ENCODE measurements at regions not wholly inside any gene's neighbourhood (a gene's known extent, or its start where the extent isn't known, plus 50 kb on each side); places are given as distances from the start of the nearest gene placed in this dataset.

DNA sequence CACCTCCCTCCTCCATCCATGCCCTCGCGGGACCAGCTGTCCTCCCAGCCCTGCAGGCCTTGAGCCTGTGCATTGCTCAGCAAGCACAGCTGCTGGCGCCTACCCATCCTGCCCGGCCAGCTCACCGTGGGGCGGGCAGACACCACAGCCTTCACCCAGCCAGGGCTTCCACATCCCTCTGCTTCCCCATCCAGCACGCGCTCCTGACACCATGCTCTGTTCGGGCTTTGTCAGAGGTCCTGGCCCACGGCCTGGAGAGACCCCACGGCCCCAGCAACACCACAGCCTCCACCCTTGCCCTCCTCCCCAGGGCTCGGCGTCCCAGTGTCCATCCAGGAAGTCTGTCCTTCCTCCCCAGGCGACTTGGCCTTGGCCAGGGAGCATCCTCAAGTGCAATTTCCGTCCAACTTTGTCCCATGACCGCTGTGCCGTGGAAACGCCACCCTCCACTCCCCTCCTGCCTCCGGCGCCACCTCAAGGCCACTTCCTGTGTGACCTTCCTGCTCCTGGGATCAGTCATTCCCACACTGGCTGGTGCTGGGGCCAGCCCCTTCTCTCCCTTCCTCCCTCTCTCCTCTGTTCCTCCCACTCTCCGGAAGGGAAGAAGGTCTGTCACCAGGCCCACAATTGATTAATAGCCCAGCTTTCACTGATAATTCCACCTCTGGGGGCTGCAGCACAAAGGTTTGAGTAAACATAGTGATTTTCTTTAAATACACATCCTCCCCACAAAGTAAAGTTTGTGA, 71.5 kb upstream of the SMNDC1 start:
- H3K9me2 ChIP-seq: no peaks in the 10 kb centered on the region
- DNase-seq: no peak
- ChIA-PET POLR2A (no interaction called here), CTCF (interaction anchor here (0.9 to 3.4 kb wide), 3 partner anchors 21 to 30 kb away, joined by 3 to 14 read pairs (median 4); no protein-coding TSS in a partner anchor)
- H3F3A ChIP-seq (replicated peaks; ENCODE audit: insufficient read depth): no peaks in the 10 kb centered on the region
- H3K4me3 ChIP-seq (ENCODE audit: low read depth in 2 of 2, low read length in 1 of 2): no peak overlapping the region
- TF ChIP-seq, protein P1, sequence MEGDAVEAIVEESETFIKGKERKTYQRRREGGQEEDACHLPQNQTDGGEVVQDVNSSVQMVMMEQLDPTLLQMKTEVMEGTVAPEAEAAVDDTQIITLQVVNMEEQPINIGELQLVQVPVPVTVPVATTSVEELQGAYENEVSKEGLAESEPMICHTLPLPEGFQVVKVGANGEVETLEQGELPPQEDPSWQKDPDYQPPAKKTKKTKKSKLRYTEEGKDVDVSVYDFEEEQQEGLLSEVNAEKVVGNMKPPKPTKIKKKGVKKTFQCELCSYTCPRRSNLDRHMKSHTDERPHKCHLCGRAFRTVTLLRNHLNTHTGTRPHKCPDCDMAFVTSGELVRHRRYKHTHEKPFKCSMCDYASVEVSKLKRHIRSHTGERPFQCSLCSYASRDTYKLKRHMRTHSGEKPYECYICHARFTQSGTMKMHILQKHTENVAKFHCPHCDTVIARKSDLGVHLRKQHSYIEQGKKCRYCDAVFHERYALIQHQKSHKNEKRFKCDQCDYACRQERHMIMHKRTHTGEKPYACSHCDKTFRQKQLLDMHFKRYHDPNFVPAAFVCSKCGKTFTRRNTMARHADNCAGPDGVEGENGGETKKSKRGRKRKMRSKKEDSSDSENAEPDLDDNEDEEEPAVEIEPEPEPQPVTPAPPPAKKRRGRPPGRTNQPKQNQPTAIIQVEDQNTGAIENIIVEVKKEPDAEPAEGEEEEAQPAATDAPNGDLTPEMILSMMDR (IDR thresholded peaks at IDR 0.05): no peak
- TF ChIP-seq ELF1 (IDR thresholded peaks at IDR 0.05): no peak
- H3K27me3 ChIP-seq (ENCODE audit: insufficient read depth): no peaks in the 10 kb centered on the region
- peaks cover 2 to 10% of the 10 kb centered on the region in 2 experiments; a peak in 1 of 4 replicates for H3K4me1 ChIP-seq (ENCODE audit: control insufficient read depth in 1 of 2, insufficient read depth in 2 of 2, low read depth in 1 of 2, low read length in 1 of 2)
- H3K27ac ChIP-seq (ENCODE audit: low read depth in 2 of 2, low read length in 1 of 2): no peak overlapping the region
- H3K79me2 ChIP-seq (ENCODE audit: insufficient read depth): no peaks in the 10 kb centered on the region
- no peak overlapping the region for H3K4me2 ChIP-seq
- no peak overlapping the region for H3K9ac ChIP-seq
- no peaks in the 10 kb centered on the region for H3K36me3 ChIP-seq (replicated peaks in 1 of 2; ENCODE audit: control insufficient read depth in 1 of 2, insufficient read depth in 2 of 2, low read length in 1 of 2)
- H2AFZ ChIP-seq (ENCODE audit: low read depth): no peak overlapping the region
- 93% methylated on average over 19 of the region's 21 CpGs for WGBS (ENCODE audit: low lambda C conversion rate)
- no peaks in the 10 kb centered on the region for H3K9me3 ChIP-seq
- no peaks in the 10 kb centered on the region for H4K20me1 ChIP-seq (ENCODE audit: insufficient read depth)

DNA sequence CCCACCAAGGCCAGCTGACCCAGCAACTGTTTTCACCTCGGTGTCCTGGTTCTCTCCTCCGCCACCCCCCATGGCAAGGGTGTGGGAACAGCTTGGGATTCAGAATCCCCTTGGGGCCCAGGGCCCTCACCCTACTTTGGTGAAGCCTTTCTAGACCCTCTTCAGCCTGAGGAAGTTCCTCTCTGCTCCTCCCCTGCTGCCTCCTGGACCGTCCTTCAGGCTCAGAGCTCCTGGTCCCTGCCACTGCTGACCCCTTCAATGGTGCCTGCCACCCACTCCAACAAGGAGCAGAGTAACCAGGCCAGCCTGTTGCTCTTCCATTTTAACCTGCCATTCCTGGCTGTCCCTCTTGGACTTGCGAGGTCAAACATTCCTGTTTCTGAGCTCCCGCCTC, 72.0 kb upstream of the SMNDC1 start:
- no peaks in the 10 kb centered on the region for H3K79me2 ChIP-seq (ENCODE audit: insufficient read depth)
- no peak overlapping the region for H3K4me3 ChIP-seq (ENCODE audit: low read depth in 2 of 2, low read length in 1 of 2)
- no peaks in the 10 kb centered on the region for H3K36me3 ChIP-seq (replicated peaks in 1 of 2; ENCODE audit: control insufficient read depth in 1 of 2, insufficient read depth in 2 of 2, low read length in 1 of 2)
- ChIA-PET POLR2A (no interaction called here), CTCF (interaction anchor here (1.2 to 3.4 kb wide), 2 partner anchors 22 to 31 kb away, joined by 3 to 14 read pairs; no protein-coding TSS in a partner anchor)
- H3K27ac ChIP-seq (ENCODE audit: low read depth in 2 of 2, low read length in 1 of 2): no peak overlapping the region
- no peaks in the 10 kb centered on the region for H3F3A ChIP-seq (replicated peaks; ENCODE audit: insufficient read depth)
- H3K4me1 ChIP-seq (ENCODE audit: control insufficient read depth in 1 of 2, insufficient read depth in 2 of 2, low read depth in 1 of 2, low read length in 1 of 2): peaks cover 2 to 10% of the 10 kb centered on the region in 2 experiments; a peak in 1 of 4 replicates
- H3K27me3 ChIP-seq (ENCODE audit: insufficient read depth): no peaks in the 10 kb centered on the region
- H4K20me1 ChIP-seq (ENCODE audit: insufficient read depth): no peaks in the 10 kb centered on the region
- no peak overlapping the region for H3K9ac ChIP-seq
- no peaks in the 10 kb centered on the region for H3K9me3 ChIP-seq
- H3K9me2 ChIP-seq: no peaks in the 10 kb centered on the region
- TF ChIP-seq YY1 (IDR thresholded peaks at IDR 0.05; ENCODE audit: low read depth) (no peak), TEAD4 (IDR thresholded peaks at IDR 0.05; ENCODE audit: borderline replicate concordance, insufficient read depth) (no peak), GABPA (IDR thresholded peaks at IDR 0.05; ENCODE audit: low read depth) (no peak), GATA2 (CRISPR knock-in tag; IDR thresholded peaks at IDR 0.05) (no peak), RFX5 (IDR thresholded peaks at IDR 0.05; ENCODE audit: low read length) (no peak), FOSL2 (IDR thresholded peaks at IDR 0.05; ENCODE audit: borderline replicate concordance, low read depth) (no peak), RAD21 (IDR thresholded peaks at IDR 0.05; ENCODE audit: low read length) (no peak), SMC3 (IDR thresholded peaks at IDR 0.05; ENCODE audit: low read depth, low read length) (no peak), RCOR1 (IDR thresholded peaks at IDR 0.05; ENCODE audit: low read length) (no peak), EZH2phosphoT487 (IDR thresholded peaks at IDR 0.05; ENCODE audit: borderline replicate concordance, low read depth) (no peak), MEF2A (IDR thresholded peaks at IDR 0.05; ENCODE audit: borderline replicate concordance, low read depth) (no peak), NRF1 (IDR thresholded peaks at IDR 0.05; ENCODE audit: low read depth, low read length) (no peak)
- TF ChIP-seq, protein P2, sequence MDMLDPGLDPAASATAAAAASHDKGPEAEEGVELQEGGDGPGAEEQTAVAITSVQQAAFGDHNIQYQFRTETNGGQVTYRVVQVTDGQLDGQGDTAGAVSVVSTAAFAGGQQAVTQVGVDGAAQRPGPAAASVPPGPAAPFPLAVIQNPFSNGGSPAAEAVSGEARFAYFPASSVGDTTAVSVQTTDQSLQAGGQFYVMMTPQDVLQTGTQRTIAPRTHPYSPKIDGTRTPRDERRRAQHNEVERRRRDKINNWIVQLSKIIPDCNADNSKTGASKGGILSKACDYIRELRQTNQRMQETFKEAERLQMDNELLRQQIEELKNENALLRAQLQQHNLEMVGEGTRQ (IDR thresholded peaks at IDR 0.05; ENCODE audit: borderline replicate concordance, low read depth, low read length): no peak
- TF ChIP-seq, protein P3, sequence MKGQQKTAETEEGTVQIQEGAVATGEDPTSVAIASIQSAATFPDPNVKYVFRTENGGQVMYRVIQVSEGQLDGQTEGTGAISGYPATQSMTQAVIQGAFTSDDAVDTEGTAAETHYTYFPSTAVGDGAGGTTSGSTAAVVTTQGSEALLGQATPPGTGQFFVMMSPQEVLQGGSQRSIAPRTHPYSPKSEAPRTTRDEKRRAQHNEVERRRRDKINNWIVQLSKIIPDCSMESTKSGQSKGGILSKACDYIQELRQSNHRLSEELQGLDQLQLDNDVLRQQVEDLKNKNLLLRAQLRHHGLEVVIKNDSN (IDR thresholded peaks at IDR 0.05; ENCODE audit: borderline replicate concordance, low read depth): no peak
- TF ChIP-seq, protein P1 (IDR thresholded peaks at IDR 0.05): no peak
- 98% methylated on average over 5 of the region's 5 CpGs for WGBS (ENCODE audit: low lambda C conversion rate)
- no peak overlapping the region for H3K4me2 ChIP-seq
- no peak for DNase-seq
- no peak overlapping the region for H2AFZ ChIP-seq (ENCODE audit: low read depth)
